Activated CD4-positive, alpha-beta T cell treated with anti-CD3 and anti-CD28 coated beads, Interleukin-2, amount 50 U/mL, for 16 hours (primary cell): ENCODE measurements at regions not wholly inside any gene's neighbourhood (a gene's known extent, or its start where the extent isn't known, plus 50 kb on each side); places are given as distances from the start of the nearest gene placed in this dataset.
A peak's percentile ranks its signal among the peaks of the same experiment; 100 is the strongest.
"Not testable (repeated sequence)": the region's sequence is repeated elsewhere in the genome, so short reads cannot be mapped to it uniquely, and the experiment has no call there.

Source experiments
- DNase-seq: peaks from one replicate; pipeline ENCODE4 v3.0.0-alpha.2; 2020

DNA sequence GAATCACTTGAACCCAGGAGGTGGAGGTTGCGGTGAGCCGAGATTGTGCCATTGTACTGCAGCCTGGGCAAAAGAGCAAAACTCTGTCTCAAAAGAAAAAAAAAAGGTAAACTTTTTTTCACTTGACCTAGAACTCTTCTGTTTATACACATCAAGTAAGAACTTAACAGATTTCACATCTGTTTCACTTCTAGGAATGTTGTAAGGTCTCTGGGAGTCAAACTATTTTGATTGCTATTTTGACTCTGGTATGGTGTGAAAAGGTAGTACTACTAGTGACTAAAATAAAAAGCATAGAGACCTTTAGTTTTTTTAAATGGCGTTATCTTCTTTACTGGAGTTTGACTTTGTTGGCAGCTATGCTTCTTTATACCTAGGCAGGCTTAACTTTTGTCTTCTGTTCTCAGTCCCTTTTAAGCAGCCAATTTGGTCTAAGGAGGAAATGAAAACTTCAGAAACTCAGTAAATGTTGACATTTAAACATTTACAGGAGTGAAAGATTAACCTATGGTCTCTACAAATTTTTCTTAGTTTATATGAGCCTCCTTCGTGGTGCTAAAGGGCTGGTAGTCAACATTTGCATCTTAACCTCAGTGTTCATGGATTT lies 84.7 kb downstream of the METTL2B start:
- not testable (repeated sequence) for DNase-seq

DNA sequence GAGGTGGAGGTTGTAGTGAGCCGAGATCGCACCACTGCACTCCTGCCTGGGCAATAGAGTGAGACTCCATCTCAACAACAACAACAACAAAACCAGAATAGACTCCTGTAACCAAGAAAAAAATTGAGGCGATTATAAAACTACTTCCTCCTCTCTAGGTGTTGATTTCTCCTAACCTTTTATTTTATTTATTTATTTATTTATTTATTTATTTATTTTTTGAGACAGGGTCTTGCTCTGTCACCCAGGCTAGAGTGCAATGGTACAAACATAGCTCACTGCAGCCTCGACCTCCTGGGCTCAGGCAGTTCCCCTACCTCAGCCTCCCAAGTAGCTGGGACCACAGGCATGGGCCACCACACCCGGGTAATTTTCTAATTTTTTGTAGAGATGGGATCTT lies 86.2 kb downstream of the METTL2B start:
- not testable (repeated sequence) for DNase-seq

DNA sequence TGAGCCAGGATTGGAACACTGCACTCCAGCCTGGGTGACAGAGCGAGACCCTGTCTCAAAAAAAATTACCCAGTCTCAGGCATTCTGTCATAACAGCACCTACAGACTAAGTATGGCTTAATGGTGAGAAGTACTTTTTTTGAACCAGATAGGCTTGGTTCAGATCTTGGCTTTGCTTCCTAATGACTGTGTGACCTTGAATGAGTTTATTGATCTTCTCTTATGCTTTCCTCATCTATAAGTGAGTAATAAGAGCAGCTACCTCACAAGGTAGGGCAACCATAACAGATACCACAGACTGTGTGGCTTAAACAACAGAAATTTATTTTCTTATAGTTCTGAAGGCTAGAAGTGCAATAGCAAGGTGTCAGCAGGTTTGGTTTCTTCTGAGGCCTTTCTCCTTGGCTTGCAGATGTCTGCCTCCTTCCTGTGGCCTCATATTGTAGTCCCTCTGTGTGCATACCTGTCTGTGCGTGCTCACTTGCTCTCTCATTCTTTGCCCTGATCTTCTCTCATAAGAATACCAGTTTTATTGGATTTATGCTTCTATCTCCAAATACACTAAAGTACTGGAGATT lies 87.7 kb downstream of the METTL2B start:
- not testable (repeated sequence) for DNase-seq

DNA sequence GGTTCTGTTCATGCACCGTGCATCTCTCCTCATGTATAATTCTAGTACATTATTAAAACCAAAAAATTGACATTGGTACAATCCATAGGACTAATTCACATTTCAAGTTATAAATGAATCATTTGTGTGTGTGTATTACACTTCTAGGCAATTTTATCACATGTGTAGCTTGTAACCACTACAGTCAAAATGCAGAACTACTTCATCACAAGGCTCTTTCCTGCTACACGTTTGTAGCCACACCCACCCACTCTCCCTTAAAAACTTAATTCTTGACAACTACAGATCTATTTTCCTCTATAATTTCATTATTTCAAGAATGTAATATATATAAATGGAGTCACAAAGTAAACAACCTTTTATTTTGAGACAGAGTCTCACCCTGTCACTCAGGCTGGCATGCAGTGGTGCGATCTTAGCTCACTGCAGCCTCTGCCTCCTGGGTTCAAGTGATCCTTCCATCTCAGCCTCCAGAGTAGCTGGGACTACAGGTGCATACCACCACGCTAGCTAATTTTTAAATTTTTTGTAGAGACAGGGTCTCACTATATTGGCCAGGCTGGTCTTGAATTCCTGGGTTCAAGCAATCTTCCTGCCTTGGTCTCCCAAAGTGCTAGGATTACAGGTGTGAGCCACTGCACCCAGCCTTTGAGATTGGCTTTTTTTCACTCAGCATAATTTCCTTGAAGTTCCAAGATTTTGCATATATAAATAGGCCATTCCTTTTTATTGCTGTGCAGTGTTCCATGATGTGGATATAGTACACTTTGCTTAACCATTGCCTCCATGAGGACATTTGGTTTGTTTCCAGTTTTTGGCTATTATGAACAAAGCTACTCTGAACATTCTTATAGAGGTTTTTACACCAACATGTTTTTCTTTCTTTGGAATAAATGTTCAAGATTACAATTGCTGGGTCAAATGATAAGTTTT lies 88.7 kb downstream of the METTL2B start:
- DNase-seq: not testable (repeated sequence)

DNA sequence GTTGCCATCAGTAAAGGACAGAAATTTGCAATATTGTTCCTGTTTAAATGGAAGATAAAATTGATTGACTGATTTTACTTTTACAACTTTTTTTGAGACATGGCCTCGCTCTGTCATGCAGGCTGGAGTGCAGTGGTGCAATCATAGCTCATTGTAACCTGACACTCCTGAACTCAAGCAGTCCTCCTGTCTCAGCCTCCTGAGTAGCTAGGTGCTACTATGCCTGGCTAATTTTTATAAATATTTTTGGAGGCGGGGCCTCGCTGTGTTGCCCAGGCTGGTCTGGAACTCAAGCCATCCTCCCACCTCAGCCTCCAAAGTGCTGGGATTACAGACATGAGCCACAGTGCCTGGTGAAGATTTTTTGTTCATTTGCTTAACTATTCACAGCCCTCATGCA lies 96.8 kb upstream of the GARIN1A start:
- DNase-seq: not testable (repeated sequence)

DNA sequence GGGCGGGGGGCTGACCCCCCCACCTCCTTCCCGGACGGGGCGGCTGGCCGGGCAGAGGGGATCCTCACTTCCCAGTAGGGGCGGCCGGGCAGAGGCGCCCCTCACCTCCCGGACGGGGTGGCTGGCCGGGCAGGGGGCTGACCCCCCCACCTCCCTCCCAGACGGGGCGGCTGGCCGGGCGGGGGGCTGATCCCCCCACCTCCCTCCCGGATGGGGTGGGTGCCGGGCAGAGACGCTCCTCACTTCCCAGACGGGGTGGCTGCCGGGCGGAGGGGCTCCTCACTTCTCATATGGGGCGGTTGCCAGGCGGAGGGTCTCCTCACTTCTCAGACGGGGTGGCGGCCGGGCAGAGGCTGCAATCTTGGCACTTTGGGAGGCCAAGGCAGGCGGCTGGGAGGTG lies 95.1 kb upstream of the GARIN1A start:
- not testable (repeated sequence) for DNase-seq

DNA sequence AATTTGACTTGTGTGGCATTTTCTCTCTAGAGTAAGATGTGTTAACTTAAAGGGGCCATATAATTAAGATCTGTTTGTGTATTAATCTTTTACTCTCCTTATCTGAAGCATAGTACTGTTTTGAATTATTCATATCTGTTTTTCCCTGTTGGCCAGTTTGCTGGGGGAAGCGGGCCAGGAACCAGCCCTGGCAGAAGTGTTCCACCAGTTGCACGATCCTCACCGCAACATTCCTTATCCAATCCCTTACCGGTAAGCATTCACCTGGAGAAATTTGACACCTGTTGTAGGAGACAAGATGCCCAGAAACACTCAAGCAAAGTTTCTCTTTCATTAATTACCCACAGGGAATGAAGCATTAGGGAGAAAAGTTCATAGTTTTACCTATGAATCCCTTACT lies 92.2 kb upstream of the GARIN1A start:
- DNase-seq: not testable (repeated sequence)

DNA sequence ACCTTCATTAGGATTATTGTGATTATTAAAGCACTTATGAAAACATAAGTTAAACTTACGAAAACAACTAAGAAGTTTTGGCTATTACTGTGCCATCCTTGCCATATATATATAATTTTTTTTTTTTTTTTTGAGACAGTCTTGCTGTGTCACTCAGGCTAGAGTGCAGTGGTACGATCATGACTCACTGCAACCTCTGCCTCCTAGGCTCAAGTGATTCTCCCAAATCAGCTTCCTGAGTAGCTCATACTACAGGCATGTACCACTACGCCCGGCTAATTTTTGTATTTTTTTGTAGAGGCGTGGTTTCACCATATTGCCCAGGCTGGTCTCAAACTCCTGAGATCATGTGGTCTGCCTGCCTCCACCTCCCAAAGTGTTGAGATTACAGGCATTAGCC lies 91.0 kb upstream of the GARIN1A start:
- not testable (repeated sequence) for DNase-seq

DNA sequence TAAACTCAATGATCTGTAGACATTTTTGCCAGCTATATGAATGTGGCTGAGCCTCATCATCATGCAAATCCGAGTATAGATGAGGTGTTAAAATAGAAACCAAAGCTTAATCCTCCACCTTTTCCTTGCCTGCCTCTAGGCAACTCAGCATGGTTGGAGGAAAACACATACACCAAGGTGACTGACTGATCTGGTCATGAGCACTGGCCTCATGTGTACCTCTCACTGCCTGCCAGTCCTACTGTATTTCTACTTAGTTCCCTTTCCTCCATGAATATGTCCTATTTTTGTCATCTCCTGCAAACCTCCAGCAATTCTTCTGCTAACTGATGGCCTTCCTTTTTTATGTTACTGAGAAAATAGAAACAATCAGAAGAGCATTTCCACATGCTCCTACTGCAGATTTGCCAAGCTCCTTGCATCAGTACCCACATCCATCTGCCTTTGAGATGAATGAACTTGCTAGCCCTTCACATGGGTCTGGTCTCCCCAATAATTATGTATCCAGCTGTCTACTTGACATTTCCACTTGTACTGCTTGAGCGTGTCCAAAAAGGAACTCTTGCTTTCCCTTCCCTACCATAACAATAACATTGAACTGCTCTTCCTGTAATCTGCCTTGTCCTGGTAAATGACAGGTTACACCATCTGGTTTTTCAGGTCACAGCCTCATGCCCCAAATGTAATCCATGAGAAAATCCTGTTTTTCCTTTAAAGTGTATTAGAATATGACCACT lies 90.1 kb upstream of the GARIN1A start:
- DNase-seq: not testable (repeated sequence)

DNA sequence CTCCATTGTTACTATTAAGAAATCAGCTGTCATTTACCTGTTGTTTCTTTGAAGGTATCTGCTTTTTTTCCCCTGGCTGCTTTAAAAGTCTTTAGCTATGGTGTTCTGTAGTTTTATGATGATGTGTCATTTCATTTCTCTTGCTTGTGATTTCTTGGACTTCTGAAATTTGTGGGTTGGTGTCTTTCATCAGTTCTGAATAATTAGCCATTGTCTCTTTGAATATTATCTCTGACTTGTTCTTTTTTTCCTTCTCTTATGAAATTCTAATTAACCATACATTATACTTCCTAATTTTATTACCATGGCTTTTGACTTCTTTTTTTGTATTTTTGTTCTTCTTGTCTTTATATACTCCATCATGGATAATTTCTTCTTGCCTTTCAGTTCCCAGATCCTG lies 85.4 kb upstream of the GARIN1A start:
- DNase-seq: not testable (repeated sequence)

DNA sequence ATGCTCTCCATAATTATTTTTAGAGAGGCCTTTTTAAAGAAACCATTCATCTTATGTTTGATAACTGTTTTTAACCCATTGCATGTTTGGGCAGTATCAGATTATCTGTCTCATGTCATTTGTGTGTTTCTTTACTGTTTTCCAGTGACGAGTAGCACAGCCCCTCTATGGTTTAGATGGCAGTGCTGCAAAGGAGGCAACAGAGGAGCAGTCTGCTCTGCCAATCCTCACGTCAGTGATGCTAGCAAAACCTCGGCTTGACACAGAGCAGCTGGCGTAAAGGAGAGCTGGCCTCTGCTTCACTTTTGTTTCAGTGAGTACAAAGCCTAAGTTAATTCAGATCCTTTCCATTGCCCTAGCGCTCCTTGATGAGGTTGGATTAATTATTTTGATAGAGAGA lies 80.4 kb upstream of the GARIN1A start:
- DNase-seq: no peak

DNA sequence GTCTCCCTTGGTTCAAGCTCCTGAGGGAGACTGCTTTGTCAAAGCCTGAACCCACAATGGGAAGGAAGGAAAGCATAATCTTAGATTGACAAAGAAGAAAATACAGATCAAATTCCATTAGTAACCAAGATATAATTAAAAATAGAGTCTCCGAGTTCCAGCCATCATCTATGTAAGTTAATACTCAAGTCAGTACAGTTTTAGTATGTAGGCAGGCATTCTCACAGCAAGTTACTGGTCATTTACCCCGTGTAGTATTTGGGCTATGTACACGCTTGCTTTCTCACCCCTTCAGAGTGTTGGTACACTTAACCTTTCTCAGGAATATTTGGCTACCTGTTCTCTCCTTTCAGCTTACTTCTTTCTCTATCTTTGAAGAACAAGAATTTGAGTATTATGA lies 79.9 kb upstream of the GARIN1A start:
- DNase-seq: not testable (repeated sequence)

DNA sequence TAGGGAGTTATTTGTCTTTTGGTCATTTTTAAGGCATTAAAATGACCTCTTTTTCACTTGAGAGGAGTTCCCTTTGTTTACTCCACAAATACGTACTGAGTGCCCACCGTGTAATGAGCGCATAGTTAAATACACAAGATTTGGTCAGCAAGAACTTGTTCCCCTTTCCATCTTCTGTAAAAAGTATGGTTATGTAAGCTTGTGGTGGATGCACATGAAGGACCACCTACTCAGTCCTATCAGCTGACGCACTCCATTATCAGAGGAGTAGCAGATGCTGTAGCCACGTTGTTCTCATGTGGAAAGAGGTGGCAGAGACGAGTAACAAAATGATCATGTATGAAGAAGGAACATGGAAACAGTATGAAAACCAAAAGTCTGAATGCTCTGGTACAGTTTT lies 78.0 kb upstream of the GARIN1A start:
- not testable (repeated sequence) for DNase-seq

DNA sequence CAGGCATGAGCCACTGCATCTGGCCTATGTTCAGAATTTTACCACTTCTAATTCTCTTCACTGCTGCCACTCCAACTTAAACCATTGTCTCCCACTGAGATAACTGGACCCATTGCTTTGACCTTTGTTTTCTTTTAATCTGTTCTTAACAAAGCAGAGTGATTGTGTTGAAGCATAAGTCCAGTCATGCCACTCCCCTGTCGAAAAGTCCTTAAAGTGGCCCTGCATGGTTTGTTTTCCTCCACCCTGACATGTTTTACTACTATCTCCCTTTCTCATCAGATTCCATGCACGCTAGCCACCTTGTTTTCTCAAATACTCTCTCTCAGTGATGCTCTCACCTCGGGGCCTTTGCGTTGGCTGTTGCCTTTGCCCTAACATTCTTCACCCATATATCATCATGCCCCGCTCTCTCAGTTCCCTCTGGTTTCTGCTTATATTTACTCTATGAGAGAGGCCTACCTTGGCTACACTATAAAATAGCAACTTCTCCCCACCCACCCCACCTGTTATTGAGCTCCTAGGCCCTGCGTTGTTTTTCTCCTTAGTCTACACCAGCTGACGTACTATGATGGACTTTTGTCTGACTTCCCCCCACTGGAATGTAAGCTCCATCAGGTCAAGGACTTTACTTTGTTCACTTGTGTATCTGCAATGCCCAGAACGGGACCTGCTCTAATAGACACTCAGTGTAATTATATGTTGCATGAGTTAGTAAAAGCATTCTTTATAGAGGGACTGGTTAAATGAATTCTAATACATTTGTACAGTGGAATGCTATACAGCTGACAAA lies 75.6 kb upstream of the GARIN1A start:
- DNase-seq: not testable (repeated sequence)

DNA sequence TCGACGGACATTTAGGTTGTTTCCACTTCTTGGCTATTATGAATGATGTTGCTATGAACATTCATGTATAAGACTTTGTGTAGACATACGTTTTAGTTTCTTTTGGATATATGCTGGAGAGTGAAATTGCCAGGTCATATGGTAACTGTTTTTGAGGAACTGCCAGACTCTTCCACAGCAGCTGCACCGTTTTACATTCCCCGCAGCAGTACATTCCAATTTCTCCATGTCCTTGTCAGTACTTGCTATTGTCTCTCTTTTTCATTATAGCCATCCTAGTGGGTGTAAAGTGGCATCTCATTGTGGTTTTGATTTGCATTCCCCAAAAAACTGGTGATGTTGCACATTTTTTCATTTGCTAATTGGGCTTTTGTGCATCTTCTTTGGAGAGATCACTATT lies 73.1 kb upstream of the GARIN1A start:
- DNase-seq: not testable (repeated sequence)

DNA sequence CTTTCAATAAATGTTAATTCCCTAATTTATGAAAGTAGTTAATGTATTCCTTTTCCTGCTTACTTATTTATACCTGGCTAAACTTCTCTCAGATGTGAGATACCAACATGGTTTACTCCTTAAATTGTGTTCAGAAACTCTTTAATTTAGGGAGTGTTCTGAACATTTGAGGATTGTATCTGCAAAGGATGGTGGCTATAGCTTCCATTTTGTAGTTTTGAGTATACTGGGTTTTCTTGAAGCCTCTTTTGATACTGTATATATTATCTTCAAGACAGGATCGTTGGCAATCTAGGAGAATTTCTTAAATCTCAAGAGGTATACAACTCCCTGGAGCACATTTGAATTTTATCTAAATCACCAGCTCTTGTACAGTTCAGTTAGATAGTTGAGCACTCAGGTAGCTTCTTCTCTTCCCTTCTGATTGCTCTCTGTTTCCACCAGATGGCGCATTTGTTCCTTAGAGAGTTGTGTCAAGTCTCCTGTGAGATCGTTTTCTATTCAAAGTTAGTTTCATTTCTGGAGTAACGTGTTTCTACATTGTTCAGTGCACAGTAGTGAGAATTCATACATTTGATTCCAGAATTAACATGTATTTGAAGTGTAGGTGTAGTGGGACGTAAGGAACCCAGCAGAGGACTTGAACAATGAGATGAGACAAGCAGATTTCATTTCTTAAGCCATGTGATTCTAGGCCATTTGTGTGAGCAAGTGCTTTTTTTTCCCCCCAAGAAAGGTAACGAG lies 63.2 kb upstream of the GARIN1A start:
- peak; percentile 70 for DNase-seq

DNA sequence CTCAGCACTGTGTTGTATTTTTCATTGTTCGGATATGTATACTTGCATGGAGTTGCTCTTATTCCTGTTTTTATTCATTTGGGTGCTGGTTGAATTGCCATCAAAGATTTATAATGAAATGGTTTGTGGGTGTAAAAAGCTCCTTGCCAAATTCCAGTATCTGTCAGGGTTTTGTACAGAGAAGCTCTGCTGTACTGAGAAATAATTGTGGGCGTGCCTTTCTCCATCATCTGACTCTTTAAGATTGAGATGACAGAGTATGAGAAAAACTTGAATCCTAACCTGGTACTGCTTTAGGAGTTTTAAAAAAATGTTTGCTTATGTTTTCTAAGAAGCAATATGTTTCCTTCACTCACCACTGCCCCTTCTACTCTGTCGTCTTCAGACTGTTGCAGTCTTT lies 58.7 kb upstream of the GARIN1A start:
- DNase-seq: not testable (repeated sequence)

DNA sequence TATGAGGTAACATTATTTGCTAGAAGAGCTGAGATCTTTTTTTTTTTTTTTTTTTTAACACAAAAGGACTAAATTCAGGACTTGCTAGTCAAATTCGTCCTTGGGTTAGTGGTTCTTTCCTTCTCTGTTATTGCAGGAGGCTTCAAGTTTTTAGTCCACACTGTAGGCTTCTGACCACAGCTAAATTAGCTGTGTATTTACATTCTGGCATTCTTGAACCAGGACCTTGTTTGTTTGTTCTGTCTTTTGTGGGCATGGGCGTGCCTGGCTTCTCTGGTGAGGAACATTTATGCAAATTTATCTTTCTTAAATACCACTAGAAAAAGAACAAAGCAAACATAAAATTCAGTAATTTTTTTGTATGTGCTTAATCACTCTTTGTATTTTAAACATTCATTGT lies 57.3 kb upstream of the GARIN1A start:
- DNase-seq: not testable (repeated sequence)

DNA sequence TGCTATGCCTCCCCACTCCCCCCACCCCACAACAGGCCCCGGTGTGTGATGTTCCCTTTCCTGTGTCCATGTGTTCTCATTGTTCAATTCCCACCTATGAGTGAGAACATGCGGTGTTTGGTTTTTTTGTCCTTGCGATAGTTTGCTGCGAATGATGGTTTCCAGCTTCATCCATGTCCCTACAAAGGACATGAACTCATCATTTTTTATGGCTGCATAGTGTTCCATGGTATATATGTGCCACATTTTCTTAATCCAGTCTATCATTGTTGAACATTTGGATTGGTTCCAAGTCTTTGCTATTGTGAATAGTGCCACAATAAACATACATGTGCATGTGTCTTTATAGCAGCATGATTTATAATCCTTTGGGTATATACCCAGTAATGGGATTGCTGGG lies 55.3 kb upstream of the GARIN1A start:
- not testable (repeated sequence) for DNase-seq
